ENCODE measurements at regions not wholly inside any gene's neighbourhood (a gene's known extent, or its start where the extent isn't known, plus 50 kb on each side); places are given as distances from the start of the nearest gene placed in this dataset.

DNA sequence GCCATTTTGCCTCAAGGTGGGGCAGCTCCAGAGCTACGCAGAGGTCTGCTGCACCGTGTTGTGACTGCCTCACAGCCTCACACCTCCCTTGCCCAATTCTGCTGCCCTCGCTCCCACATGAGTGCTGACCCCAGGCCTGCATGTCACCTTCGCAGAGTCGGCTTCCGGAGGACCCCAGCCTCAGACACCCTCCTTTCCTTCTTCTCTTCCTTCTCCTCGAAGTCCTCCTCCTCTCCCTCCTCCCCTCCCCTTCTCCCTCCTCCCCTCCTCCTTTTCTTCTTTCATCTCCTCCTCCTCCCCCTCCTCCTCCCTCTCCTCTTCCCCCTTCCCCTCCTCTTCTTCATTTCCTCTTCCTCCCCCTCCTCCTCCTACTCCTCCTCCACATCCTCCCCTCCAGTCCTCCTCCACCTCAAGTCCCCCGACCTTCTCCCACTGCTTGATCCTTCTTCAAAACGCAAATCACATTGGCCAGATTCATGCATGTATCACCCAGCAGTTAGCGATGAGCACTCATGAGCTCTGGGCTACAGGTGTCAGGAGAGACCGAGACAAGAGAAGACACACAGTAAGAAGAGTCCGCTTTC lies 243.8 kb downstream of the RBFOX3 start:
- intact Hi-C loops (cut with micrococcal nuclease) = no loop called here
- ATAC-seq (no peak), DNase-seq (no peak)

DNA sequence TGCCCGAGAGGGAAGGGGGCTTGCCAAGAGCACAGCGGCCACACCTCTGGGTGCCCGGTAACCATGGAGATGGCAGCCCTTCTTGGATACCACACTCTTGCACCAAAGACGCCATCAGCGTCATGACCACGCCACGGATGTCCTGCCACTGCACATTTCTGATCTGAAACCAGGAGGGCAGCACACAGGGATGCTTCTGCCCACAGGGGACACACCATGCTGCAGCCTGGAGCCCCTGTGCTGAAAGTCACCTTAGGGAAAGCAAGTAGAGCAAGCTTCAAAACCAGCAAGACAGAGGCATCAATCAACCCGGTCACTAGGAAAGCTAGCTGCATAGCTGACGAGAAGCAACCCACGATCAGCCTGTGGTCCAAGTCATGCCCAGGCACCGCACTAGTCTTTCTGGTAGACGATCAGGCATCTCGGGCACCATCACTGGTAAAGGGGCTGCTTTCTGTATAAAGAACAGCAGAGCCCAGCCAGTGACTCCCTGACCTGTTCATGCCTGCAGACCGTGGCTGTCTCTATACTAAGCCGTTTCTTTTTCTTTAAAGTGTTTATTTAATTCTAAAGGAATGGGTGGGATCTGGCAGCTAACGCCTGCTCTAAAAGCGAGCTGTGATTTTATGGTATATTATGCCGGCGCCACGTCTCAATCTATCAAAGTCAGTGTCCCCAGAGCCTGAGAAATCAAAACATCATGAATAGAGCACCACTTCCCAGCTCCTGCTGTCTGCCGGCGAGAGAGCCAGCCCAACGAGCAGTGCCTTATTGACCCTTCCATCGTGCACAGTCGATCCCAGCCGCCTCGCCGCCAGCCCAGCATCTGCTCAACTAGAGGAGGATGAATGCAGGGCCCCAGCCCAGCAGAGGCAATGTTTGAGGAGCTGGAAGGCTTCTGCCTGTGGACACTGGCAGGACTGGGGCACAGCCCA lies 244.7 kb downstream of the RBFOX3 start:
- DNase-seq (no peak), ATAC-seq (no peak)
- intact Hi-C loops (cut with micrococcal nuclease) = no loop called here

DNA sequence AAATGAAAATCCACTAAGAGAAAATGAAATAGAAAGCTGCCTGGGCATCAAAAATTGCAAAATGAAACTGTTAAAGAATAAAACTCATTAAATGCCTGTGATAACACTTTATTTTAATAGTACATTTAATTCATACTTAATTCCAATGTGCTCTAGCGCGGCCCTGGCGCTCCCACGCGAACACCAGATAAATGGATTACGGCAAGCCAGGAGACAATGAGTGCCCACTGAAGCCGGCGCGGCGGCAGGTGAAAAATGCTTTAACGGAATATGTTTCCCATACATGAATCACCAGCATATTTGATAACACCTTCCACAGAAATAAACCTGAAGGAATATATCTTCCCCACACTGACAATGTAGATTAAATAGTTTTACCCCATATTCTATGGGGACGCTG lies 245.5 kb downstream of the RBFOX3 start:
- DNase-seq = no peak
- intact Hi-C loops (cut with micrococcal nuclease) = no loop called here
- ATAC-seq = no peak

DNA sequence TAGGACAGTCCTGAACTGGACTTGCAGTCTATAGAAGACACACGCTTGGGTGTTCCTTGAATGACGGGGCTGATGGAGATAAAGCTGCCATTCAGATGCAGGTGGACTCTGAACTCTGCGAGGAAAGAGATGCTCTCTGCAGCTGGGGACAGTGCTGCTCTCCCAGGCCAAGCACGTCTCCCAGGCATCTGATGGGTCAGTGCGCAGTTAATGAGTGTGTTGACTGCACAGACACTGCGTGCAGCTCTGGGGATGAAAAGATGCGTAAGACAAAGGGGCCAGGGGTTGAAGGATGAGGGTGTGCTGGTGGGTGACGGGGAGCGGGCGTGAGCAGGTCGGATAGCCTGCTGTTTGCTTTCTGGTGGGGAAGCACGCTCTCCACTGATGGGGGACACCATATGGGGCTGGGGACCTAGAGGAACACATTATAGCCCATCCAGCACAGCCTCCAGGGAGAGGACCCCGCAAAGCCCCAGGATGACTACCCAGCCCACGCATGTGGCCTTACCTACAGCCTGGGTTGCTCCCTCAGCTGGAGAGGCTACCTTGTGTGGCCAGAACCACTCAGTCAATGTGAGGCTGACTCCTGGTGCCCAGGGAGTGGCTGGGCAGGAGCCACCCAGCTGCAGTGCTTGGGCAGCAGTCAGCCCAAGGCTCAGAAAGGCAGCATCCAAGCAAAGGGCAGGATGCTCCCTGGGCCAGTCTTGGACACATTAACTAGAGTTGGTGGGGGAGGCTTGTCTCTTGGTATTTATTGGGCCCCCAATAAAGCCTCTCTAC lies 246.3 kb downstream of the RBFOX3 start:
- intact Hi-C loops (cut with micrococcal nuclease) = no loop called here
- DNase-seq = no peak

DNA sequence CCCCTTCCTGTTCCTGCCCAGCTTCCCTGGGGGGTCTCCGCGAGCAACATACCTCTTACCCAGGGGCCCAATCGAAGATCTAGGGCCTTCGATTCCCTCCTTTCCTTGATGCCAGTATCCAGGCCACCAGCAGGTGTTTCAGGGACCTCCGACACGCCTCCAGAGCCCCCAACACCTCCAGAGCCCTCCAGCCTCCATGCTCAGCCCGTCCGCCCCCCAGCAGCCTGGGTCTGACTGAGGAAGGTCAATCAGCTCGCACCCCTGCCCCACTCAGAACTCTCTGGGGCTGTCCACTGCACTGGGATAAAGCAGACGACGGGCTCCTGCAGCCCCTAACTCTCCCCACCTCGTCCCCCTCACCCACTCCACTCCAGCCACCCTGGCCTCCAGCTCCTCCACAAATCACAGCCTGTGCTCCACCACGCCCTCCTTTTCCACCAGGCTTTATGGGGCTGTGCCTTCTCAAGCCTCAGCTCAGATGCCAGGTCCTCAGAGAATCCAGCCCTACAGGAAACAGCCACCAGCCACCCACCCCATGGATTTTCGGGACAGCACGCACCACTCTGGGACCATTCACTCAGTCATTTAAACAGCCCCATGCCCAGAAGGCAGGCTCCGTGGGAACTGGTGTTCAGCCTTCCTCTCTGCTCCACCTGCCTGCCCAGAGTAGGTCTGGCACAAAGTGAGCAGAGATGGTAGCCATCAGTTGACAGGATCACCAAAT lies 247.1 kb downstream of the RBFOX3 start:
- intact Hi-C loops (cut with micrococcal nuclease) = no loop called here
- no peak for ATAC-seq
- no peak for DNase-seq

More for the DNA sequence above, 246.3 kb downstream of the RBFOX3 start:
- ATAC-seq = no peak

DNA sequence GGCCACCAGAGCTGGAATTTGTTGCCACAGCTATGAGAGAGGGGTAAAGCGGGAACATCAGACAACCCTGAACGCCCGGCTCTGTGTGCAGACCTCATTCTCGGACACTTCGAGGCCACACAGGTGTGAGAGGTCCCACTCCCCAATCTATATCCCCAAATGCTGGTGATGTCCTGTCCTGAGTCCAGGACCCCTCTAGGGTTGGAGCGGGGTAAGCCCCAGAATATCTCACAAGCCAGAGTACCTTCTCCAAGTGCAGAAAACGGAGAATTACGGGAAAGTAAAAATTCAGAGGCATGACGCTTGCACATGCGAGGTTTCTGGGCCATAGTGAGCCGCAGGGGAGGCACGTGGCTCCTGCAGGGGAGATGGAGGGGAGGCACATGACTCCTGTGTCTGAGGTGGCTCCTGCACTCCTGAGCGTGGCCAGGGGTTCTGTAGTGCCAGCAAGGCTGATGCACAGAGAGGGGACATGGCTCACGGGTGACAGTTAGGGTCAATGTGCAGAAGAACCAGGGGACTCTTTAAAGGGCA lies 248.0 kb downstream of the RBFOX3 start:
- intact Hi-C loops (cut with micrococcal nuclease) = no loop called here
- DNase-seq = no peak
- no peak for ATAC-seq

DNA sequence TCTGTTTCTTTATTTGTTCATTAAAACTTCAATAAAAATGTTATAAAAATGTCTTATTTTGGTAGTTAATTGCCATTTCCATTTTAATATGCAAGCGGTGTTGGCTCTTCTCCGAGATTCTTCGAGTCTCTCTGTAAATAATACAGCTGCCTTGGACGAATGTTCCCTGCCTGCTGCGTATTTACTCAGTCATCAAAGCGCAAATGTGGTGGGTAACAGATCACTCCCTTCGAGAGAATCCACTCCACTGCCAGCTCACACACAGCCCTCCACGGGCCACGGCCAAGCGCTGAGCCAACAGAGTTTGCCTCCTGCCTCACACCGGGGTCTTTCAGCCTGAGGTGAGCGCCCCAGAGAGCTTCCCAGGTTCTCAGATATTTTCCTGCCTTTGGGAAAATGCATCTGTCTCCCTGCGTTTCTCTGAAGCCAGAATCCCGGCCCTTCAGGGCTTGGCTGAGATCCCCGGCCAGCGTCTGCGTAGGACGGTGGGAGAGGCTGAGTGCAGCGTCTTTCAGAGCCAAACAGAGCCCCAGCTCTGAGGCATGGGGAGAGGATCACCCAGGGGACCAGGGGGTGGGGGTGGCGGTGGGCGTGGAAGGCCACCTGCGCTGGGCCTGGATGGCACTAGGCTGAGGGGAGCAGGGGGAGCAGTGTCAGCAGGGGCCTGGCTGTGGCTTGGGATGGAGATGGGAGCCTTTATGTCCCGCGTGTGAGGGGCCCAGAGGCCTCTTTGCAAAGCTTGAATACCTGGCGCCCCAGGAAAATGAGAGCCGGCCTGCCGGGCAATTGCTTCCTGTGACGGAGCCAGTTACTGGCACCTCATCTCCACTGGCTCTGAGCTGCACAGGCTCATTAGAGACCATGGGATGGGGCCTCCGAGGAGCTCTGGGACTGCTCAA lies 248.7 kb downstream of the RBFOX3 start:
- intact Hi-C loops (cut with micrococcal nuclease) = no loop called here
- ATAC-seq (no peak), DNase-seq (no peak)

DNA sequence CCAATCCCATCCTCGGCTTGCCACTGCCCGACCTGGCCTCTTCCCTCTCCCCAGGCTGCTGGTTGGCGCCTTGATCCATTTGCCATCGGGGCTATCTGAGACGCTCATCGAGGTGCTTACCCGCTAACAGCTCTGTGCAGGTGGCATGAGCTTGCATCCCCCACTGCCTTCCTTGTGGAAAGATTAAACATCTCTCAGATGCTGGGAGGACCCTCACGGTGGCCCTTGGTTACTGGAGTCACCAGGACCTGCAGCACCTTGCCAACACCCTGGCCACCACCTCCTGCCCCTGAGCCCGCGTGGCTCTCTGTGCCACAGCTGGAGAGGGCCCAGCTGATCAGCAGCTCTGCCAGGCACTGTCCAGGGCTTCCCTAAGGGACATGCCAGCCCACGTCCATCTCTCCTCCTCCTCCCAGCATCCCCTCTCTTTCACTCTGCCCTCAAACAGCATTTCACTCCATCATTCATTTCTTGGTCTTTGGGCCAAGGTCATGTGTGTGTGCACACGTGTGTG lies 249.6 kb downstream of the RBFOX3 start:
- ATAC-seq (no peak), DNase-seq (no peak)
- intact Hi-C loops (cut with micrococcal nuclease) = no loop called here

DNA sequence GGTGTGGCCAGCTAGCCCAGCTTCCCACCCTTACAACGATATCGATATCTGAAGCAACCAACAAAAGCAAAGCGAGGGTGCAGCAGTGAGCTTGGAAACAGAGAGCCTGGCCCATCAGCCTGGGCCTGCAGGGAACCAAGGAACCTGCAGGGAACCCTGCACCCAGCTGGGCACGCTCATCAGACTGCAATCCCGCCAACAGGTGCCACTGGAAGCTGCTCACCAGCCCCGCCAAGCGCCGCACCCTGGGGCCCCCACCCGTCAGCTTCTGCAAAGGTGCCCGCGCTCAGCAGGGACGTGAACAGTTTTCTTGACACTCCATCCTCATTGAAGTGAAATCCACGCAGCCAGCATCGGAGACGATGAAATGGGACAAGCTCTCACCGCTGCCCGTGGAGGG lies 250.7 kb downstream of the RBFOX3 start:
- intact Hi-C loops (cut with micrococcal nuclease) = no loop called here
- no peak for DNase-seq

DNA sequence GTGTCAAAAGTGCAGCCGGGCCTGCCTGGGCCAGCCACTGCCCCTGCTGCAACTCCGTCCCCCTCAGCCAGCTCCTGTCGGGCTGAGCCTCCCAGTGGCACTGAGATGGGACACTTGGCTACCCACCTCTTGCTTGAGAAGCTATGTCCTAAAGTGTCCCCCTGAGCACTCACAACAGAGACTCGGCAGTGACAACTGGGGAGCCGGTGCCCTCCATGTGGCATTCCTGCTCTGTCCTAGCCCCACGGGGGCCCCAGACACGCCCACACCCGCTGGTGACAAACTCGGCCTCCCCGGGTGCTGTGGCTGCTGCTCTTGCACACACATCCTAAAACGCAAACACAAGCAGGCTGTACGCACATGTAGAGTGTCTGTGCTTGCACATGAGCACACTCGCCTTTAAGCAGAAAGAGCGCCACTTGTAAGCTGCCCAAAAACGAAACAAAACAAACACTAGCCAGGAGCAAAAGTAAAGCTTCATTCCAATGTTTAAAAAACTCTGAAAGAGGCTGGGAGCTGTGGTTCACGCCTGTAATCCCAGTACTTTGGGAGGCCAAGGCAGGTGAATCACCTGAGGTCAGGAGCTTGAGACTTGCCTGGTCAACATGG lies 253.9 kb downstream of the RBFOX3 start:
- DNase-seq = no peak
- intact Hi-C loops (cut with micrococcal nuclease) = no loop called here

More for the DNA sequence above, 250.7 kb downstream of the RBFOX3 start:
- ATAC-seq = no peak

DNA sequence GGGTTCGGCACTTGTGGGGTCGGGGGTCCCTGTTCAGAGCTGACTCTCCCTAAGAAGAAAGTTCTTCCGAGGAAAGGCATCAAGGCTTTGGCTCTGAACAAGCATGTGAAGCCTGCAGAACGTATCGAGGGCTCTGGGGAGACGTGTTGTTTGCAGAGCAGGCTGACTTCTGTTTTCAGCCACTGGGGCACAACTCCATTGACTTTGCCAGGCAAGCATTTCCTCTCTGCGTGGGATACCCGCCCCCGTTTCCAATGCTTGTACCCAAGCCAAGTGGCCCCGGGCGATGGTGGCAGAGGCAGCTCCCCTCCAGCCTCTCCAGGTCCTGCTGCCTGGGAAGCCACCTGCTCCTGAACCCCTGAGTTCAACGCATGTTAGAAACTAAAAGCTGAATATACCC lies 255.7 kb downstream of the RBFOX3 start:
- ATAC-seq = no peak
- intact Hi-C loops (cut with micrococcal nuclease) = no loop called here
- no peak for DNase-seq

More for the DNA sequence above, 253.9 kb downstream of the RBFOX3 start:
- no peak for ATAC-seq

DNA sequence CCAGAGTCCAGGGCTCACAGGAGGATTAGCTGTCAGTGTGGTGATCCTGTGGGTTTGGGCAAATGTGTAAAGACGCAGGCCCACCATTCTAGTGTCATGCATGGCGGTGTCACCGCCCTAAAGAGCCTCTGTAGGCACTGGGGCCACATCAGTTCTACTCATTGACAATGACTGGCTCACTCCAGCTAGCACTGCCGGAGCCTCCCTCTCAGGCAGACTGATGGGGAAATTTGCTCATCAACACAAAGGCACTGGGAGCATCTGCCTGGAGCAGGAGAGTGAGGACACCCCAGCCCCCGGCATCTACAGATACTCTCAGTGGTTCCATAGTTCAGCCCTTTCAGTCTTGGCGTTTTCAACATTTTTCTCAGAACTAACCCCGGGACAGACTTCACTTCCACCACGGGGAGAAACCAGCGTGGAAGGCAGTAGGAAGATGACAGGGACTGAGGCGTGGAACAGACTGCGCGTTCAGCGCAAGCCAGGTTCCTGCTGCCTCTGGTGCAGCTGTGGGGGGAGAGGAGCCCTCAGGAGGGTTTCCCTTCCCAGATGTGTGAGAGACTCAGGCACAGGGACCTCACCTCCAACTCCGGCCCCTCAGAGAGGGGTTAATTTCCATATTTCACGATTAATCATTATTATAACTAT lies 256.6 kb downstream of the RBFOX3 start:
- ATAC-seq (no peak), DNase-seq (no peak)
- intact Hi-C loops (cut with micrococcal nuclease) = no loop called here

DNA sequence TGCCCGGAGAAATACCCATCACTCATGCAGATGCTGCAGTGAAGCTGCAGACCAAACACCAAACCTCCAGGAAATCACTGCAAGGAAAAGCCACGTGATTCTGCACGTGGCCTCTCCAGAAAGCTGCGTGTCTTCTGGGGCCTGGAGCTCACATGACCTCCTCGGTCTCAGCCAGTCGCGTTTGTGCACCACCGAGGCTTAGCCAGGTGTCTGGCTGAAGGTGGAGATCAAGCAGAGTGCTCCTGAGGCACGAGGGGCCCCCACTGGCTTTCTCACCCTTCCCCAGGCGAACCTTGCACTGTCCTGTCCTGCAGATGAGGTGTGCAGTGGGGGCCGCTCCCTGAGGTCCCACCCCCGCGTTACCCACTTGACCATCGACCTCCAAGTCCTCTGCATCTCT lies 257.3 kb downstream of the RBFOX3 start:
- intact Hi-C loops (cut with micrococcal nuclease) = no loop called here
- ATAC-seq (no peak), DNase-seq (no peak)

DNA sequence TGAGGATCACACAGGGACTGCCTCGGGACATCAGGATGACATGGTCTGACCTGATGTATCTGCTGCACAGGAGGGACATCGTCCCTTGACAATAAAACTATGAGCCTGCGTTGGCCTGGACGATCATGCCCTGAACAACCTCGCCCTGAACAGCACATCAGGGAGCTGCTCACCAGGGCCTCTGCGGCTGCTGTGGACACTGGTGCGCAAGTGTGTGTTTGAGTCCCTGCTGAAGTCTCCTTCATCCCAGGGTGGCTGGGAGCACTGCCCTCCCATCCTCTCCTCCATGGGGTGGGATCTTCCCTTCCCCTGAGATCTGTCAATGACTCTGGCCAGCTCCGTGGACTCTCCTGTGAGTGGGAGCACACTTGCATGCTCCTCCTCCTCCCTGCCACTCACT lies 257.8 kb downstream of the RBFOX3 start:
- intact Hi-C loops (cut with micrococcal nuclease) = no loop called here
- DNase-seq = no peak
- no peak for ATAC-seq

DNA sequence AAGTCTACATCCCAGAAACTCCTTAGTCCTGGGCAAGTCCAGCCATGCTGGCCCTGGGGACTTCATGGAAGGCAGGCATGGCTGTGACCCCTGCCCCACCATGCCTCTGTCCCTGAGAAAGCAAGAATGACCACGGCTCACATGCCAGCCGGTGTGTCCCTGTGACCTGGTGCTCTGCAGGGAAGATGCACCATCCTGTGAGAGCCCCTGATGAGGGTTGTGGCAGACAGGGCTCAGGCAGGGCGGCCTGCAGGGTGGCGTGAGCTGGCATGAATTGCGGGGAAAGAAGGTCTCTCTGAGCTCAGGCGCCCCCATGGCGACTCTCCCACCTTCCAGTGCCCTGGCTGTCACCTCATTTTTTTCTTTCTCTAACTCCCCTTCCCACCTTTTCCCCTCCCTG lies 260.3 kb downstream of the RBFOX3 start:
- intact Hi-C loops (cut with micrococcal nuclease) = no loop called here
- DNase-seq = no peak
- ATAC-seq = no peak

DNA sequence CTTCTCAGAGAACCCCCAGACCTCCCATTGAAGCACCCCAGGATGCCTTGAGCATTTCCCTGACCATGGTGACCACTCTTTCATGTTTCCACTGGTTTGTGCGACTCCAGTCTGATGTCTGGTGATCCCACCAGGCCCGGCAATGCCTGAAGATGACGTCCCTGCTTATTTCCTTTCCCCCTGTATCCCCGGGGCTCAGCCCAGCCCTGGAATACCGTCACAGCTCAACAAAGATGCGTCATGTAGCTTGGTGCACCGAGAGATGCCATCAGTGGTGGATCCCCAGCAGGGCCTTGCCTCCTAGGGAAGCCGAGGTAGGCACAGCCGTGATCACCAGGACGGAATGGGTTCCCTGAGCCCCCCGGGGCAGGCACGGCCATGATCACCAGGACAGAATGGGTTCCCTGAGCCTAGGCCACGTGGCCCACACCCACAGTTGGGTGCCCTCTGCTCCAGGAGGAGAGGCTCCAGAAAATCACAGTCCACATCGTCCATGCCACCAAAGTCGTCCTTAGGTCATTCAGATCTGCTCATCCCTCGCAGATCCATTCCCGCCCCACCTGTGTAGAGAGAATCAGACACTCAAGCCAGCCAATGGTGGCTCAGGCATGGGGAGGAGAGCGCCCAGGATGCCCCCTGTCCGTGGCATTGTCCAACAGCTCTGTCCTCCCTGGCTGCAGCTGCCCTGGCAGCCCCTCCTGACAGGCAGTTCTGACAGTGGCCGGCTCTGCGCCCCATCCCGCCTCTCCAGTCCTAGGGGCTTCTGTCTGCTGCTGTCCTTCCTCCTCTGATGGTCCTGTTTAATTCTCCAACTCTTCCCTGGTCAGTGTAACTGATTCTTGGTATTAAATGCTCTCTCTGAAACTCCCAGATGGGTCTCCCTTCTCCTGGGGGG lies 261.1 kb downstream of the RBFOX3 start:
- DNase-seq = no peak
- ATAC-seq = no peak
- intact Hi-C loops (cut with micrococcal nuclease) = no loop called here
